ENCODE measurements at regions not wholly inside any gene's neighbourhood (a gene's known extent, or its start where the extent isn't known, plus 50 kb on each side); places are given as distances from the start of the nearest gene placed in this dataset.
"Not testable (repeated sequence)": the region's sequence is repeated elsewhere in the genome, so short reads cannot be mapped to it uniquely, and the experiment has no call there.

DNA sequence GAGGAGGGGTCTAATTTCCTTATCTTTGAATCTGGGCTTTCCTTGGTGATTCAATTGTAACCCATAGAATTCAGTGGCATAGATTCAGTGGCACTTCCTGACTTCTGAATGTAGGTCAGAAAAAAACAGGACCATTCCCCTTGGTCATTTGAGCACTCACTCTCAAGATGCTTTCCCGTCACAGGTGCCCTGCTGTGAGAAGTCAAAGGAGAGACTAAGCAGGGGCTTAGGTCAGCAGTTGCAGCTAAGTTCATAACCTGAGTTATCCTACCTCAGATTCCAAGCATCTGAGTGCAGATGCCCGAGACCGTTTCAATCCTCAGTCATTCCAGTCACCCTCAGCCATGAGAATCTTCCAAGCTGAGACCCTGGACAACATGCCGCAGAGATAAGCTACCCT, 506.6 kb downstream of the FRK start:
- Mint-ChIP-seq H3K36me3 (ENCODE audit: insufficient read depth) (no peaks in the 10 kb centered on the region), H3K27me3 (ENCODE audit: low read depth) (no peaks in the 10 kb centered on the region), H3K4me1 (ENCODE audit: low read depth) (no peaks in the 10 kb centered on the region), H3K9me3 (no peaks in the 10 kb centered on the region), H3K4me3 (no peak overlapping the region)
- ATAC-seq (no peak), DNase-seq (no peak)

GRCh38 chr6:115551527-115551926, 509.2 kb downstream of the FRK start:
- no peaks in the 10 kb centered on the region for H3K36me3 Mint-ChIP-seq (ENCODE audit: insufficient read depth)
- H3K27me3 Mint-ChIP-seq (ENCODE audit: low read depth): no peaks in the 10 kb centered on the region
- peaks cover 3% of the 10 kb centered on the region for H3K9me3 Mint-ChIP-seq
- DNase-seq: no peak
- ATAC-seq: no peak
- H3K4me1 Mint-ChIP-seq (ENCODE audit: low read depth): no peaks in the 10 kb centered on the region
- H3K4me3 Mint-ChIP-seq: no peak overlapping the region

DNA sequence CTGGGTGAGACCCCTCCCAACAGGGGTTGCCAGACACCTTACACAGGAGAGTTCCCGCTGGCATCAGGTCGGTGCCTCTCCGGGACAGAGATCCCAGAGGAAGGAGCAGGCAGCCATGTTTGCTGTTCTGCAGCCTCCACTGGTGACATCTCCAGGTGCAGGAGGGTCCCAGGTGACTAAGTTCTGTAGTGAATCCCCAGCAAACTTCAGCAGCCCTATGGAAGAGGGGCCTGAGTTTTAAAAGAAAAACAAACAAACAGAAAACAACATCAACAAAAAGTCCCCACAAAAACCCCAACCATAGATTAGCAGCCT, 515.1 kb downstream of the FRK start:
- DNase-seq: no peak
- no peaks in the 10 kb centered on the region for H3K27me3 Mint-ChIP-seq (ENCODE audit: low read depth)
- no peak overlapping the region for H3K4me3 Mint-ChIP-seq
- no peak for ATAC-seq
- peaks cover 3% of the 10 kb centered on the region for H3K9me3 Mint-ChIP-seq
- H3K4me1 Mint-ChIP-seq (ENCODE audit: low read depth): no peaks in the 10 kb centered on the region
- no peaks in the 10 kb centered on the region for H3K36me3 Mint-ChIP-seq (ENCODE audit: insufficient read depth)

DNA sequence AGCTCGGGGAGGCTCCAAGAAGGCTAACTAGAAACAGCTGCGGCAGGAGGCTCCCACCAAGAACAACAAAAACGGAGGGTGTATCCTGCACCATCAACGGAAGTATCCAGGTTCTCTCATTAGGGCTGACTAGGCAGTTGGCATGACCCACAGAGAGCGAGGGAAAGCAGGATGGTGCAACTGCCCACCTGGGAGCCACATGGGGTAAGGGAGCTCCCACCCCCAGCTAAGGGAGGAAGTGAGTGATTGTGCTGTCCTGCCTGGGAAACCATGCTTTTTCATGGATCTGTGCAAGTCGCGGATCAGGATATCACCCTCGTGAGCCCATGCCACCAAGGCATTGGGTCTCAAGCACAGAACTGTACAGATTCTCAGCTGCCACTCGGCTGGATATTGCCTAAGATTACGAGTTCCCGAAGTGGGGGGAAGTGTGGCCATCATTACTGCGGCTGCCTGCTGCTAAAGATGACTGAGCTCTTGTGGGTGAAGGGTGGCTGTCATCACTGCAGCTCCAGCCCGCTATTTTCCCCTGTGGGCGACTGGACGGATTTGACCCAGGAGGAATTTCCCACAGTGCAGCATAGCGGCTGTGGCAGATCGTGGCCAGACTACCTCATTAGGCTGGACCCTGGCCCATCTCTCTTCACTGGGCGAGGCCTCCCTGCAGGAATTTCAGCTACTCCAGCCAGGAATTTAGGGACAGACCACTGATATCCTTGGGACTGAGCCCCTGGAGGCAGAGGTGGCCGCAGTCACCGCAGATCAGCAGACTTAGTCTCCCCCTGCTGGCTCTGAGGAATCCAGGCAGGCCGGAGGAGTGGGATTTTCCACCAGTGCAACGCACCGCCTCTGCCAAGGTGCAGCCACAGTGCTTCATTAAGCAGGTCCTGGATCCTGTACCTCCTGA, 515.7 kb downstream of the FRK start:
- DNase-seq (no peak), ATAC-seq (no peak)
- H3K9me3 Mint-ChIP-seq: peaks cover 3% of the 10 kb centered on the region
- H3K4me1 Mint-ChIP-seq (ENCODE audit: low read depth): no peaks in the 10 kb centered on the region
- H3K27me3 Mint-ChIP-seq (ENCODE audit: low read depth): no peaks in the 10 kb centered on the region
- H3K4me3 Mint-ChIP-seq: no peak overlapping the region
- H3K36me3 Mint-ChIP-seq (ENCODE audit: insufficient read depth): no peaks in the 10 kb centered on the region

DNA sequence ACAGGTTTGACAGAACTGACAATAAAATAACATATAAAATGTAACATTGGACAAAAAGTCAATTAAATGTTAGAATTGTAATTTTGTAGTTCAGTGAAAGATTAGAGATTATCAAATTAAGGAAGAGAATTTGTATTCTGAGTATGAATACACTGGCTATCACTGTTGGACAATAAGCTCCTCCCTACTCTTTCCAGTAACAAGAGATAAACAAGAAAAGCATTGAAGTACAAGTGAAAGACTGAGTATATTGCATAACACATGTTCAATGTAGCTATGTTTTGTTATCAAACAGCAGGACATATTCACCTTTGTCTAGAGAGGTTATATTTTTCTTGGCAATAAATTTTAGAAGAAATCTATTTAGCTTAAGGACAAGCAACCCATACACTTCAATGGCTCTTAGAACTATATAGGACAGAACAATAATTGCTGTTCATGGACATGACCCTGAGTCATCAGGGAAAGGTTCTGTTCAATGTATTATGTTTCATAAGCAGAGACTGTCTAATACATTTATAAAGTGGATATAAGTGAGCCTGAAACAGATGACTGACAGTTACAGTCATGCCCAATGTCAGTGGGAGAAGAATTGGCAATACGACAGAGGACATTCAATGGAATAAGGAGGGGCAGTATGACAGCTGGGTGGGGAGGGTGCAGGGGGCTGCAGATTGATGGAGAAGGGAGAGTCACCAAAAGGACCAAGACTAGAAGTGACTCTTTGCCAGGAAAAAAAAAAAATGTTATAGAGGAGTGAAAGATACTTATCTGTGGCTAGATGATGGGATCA, 520.4 kb downstream of the FRK start:
- Mint-ChIP-seq H3K36me3 (ENCODE audit: insufficient read depth) (no peaks in the 10 kb centered on the region), H3K27me3 (ENCODE audit: low read depth) (no peaks in the 10 kb centered on the region), H3K4me1 (ENCODE audit: low read depth) (no peaks in the 10 kb centered on the region), H3K9me3 (no peaks in the 10 kb centered on the region), H3K4me3 (no peak overlapping the region)
- ATAC-seq (no peak), DNase-seq (no peak)

DNA sequence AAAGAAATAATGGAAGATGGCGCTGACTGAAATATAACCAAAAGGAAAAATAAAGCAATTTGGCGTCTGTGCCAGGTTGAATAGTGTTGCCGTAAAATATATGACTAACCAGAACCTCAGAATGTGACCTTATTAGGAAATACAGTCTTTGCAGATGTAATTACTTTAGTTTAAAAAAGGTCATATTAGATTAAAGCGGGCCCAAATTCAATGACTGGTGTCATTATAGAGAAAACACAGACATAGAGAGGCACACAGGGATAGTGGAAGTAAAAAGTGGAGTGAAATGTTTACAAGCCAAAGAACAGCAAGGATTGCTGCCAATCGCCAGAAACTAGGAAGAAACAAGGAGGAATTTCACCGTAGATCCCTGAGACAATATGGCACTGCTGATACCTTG, 521.2 kb downstream of the FRK start:
- no peak for ATAC-seq
- Mint-ChIP-seq H3K9me3 (no peaks in the 10 kb centered on the region), H3K27me3 (ENCODE audit: low read depth) (no peaks in the 10 kb centered on the region)

DNA sequence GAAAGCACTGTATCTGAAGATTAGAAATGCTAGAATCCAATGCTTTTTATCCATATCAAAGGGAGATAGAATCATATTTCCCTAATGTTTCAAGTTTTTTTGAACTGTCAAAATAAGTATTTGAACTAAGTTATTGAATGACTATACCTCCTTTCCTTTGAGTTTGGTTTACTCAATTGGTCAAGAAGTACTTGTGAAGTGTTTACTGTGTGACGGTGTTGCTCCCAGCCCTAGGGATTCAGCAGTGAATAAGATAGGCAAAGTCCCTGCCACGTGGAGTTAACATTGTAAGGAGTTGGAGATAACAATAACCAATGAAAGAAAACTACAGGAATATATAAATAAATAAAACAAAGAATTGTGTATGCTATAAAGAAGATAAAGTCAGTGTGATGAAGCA, 535.9 kb downstream of the FRK start:
- ATAC-seq: no peak
- no peaks in the 10 kb centered on the region for H3K27me3 Mint-ChIP-seq (ENCODE audit: low read depth)
- no peak overlapping the region for H3K4me3 Mint-ChIP-seq
- no peak for DNase-seq
- peaks cover 16% of the 10 kb centered on the region for H3K9me3 Mint-ChIP-seq
- no peaks in the 10 kb centered on the region for H3K36me3 Mint-ChIP-seq (ENCODE audit: insufficient read depth)
- H3K4me1 Mint-ChIP-seq (ENCODE audit: low read depth): no peaks in the 10 kb centered on the region

More for the DNA sequence above, 521.2 kb downstream of the FRK start:
- Mint-ChIP-seq H3K4me1 (ENCODE audit: low read depth) (no peaks in the 10 kb centered on the region), H3K4me3 (no peak overlapping the region), H3K36me3 (ENCODE audit: insufficient read depth) (no peaks in the 10 kb centered on the region)
- no peak for DNase-seq

GRCh38 chr6:115521747-115522146, 538.9 kb downstream of the FRK start:
- not testable (repeated sequence) for ATAC-seq; DNase-seq; H3K4me1 Mint-ChIP-seq (ENCODE audit: low read depth); H3K27me3 Mint-ChIP-seq (ENCODE audit: low read depth); H3K36me3 Mint-ChIP-seq (ENCODE audit: insufficient read depth); H3K4me3 Mint-ChIP-seq
- H3K9me3 Mint-ChIP-seq: peaks cover 31% of the 10 kb centered on the region

GRCh38 chr6:115514656-115515055, 546.0 kb downstream of the FRK start:
- Mint-ChIP-seq H3K4me3 (no peak overlapping the region), H3K36me3 (ENCODE audit: insufficient read depth) (no peaks in the 10 kb centered on the region), H3K27me3 (ENCODE audit: low read depth) (no peaks in the 10 kb centered on the region), H3K9me3 (peaks cover 13% of the 10 kb centered on the region), H3K4me1 (ENCODE audit: low read depth) (no peaks in the 10 kb centered on the region)
- no peak for DNase-seq
- ATAC-seq: no peak

DNA sequence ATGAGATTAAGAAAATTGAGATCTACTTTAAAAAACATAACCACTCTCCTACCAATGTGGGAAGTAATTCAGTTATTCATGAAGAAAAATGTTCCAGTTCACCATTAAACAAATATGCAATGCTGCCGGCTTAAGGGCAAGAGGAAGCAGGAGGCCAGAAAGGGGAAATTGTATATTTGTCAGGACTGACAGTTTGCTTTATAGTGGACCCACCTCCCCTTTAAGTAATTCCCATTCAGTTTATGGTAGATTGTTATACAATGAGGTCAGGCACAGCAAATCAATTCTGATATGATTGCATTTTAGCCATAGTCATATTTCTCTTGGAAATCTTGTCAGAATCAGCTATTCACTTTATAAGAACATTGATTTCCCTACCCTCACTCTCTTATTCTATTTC, 547.8 kb downstream of the FRK start:
- no peak for ATAC-seq
- Mint-ChIP-seq H3K36me3 (ENCODE audit: insufficient read depth) (no peaks in the 10 kb centered on the region), H3K9me3 (no peaks in the 10 kb centered on the region), H3K4me3 (no peak overlapping the region), H3K4me1 (ENCODE audit: low read depth) (no peaks in the 10 kb centered on the region), H3K27me3 (ENCODE audit: low read depth) (no peaks in the 10 kb centered on the region)
- no peak for DNase-seq

- ATAC-seq (no peak), DNase-seq (no peak)
- no peaks in the 10 kb centered on the region for H3K36me3 Mint-ChIP-seq (ENCODE audit: insufficient read depth)
- no peaks in the 10 kb centered on the region for H3K9me3 Mint-ChIP-seq
- H3K27me3 Mint-ChIP-seq (ENCODE audit: low read depth): no peaks in the 10 kb centered on the region
- H3K4me3 Mint-ChIP-seq: no peak overlapping the region
- no peaks in the 10 kb centered on the region for H3K4me1 Mint-ChIP-seq (ENCODE audit: low read depth)
Measured at GRCh38 chr6:115511771-115512170, 548.9 kb downstream of the FRK start.

DNA sequence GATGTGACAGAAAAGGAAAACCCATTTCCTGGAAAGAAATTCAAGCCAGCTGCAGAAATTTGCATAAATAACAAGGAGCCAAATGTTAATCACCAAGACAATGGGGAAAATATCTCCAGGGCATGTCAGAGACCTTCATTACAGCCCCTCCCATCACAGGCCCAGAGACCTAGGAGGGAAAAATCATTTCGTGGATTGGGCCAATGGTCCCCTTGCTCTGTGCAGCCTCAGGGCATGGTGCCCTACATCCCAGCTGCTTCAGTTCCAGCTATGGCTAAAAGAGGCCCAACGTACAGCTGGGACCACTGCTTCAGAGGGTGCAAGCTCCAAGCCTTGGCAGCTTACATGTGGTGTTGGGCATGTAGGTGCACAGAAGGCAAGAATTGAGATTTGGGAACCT, 558.3 kb downstream of the FRK start:
- not testable (repeated sequence) for H3K9me3 Mint-ChIP-seq; DNase-seq; H3K36me3 Mint-ChIP-seq (ENCODE audit: insufficient read depth); H3K27me3 Mint-ChIP-seq (ENCODE audit: low read depth); ATAC-seq; H3K4me3 Mint-ChIP-seq; H3K4me1 Mint-ChIP-seq (ENCODE audit: low read depth)

DNA sequence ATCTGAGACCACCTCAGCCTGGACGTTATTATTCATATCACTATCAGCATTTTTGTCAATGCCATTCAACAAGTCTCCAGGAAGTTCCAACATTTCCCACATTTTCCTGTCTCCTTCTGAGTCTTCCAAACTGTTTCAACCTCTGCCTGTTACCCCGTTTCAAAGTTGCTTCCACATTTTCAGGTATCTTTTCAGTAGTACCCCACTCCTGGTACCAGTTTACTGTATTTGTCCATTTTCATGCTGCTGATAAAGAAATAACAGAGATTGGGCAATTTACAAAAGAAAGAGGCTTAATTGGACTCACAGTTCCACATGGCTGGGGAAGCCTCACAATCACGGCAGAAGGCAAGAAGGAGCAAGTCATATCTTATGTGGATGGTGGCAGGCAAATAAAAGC, 565.5 kb downstream of the FRK start:
- H3K4me3 Mint-ChIP-seq: no peak overlapping the region
- peaks cover 15% of the 10 kb centered on the region for H3K9me3 Mint-ChIP-seq
- DNase-seq: no peak
- H3K27me3 Mint-ChIP-seq (ENCODE audit: low read depth): no peaks in the 10 kb centered on the region
- no peak for ATAC-seq
- no peaks in the 10 kb centered on the region for H3K4me1 Mint-ChIP-seq (ENCODE audit: low read depth)
- H3K36me3 Mint-ChIP-seq (ENCODE audit: insufficient read depth): no peaks in the 10 kb centered on the region

GRCh38 chr6:115487331-115487730, 573.4 kb downstream of the FRK start:
- H3K27me3 Mint-ChIP-seq (ENCODE audit: low read depth): no peaks in the 10 kb centered on the region
- no peak for ATAC-seq
- no peak overlapping the region for H3K4me3 Mint-ChIP-seq
- no peak for DNase-seq
- H3K9me3 Mint-ChIP-seq: peaks cover 8% of the 10 kb centered on the region
- no peaks in the 10 kb centered on the region for H3K36me3 Mint-ChIP-seq (ENCODE audit: insufficient read depth)
- H3K4me1 Mint-ChIP-seq (ENCODE audit: low read depth): no peaks in the 10 kb centered on the region

- H3K4me1 Mint-ChIP-seq (ENCODE audit: low read depth): no peaks in the 10 kb centered on the region
- H3K36me3 Mint-ChIP-seq (ENCODE audit: insufficient read depth): no peaks in the 10 kb centered on the region
- peaks cover 8% of the 10 kb centered on the region for H3K9me3 Mint-ChIP-seq
- H3K27me3 Mint-ChIP-seq (ENCODE audit: low read depth): no peaks in the 10 kb centered on the region
- ATAC-seq (no peak), DNase-seq (no peak)
- H3K4me3 Mint-ChIP-seq: no peak overlapping the region
Measured at GRCh38 chr6:115485400-115485799, 575.3 kb downstream of the FRK start.
